Ovary (tissue), 7 donors: ENCODE measurements at regions not wholly inside any gene's neighbourhood (a gene's known extent, or its start where the extent isn't known, plus 50 kb on each side); places are given as distances from the start of the nearest gene placed in this dataset.

Experiments used
- DNase-seq, 5 donors: peaks; one replicate each; pipeline ENCODE4 v3.0.0-alpha.2; 2019 to 2020
- H3K27ac ChIP-seq, 2 donors: fragments of 200-600 bp; one replicate each; pipeline versions ENCODE4 v1.5.1 to v1.8.0; 2019 to 2022
- H3K27me3 ChIP-seq: fragments of 200-600 bp; one replicate; pipeline ENCODE4 v1.8.0; 2022
- H3K36me3 ChIP-seq: fragments of 200-600 bp; sonication (generic); one replicate; pipeline ENCODE4 v1.5.1; 2019
- H3K4me1 ChIP-seq: one replicate; pipeline ENCODE4 v1.8.1; 2013; ENCODE audit warnings: mild to moderate bottlenecking, moderate library complexity; ENCODE audit not compliant: insufficient read depth
- H3K4me3 ChIP-seq: fragments of 200-600 bp; sonication (generic); one replicate; pipeline ENCODE4 v1.5.1; 2017
- H3K9me3 ChIP-seq, 2 donors: fragments of 200-600 bp in 1 of 2; sonication (generic) in 1 of 2; one replicate each; pipeline versions ENCODE4 v1.5.1 to v1.8.1; 2013 to 2019; ENCODE audit warnings: mild to moderate bottlenecking in 1 of 2, moderate library complexity in 1 of 2
- CTCF ChIP-seq, 3 donors: fragments of 450-650 bp in 2 of 3; fragments of 200-600 bp in 1 of 3; IDR thresholded peaks; one replicate each; pipeline versions ENCODE4 v1.5.1 to v1.8.0; 2016 to 2022; ENCODE audit warnings: antibody characterized with exemption in 3 of 3, mild to moderate bottlenecking in 1 of 3
- EP300 ChIP-seq: sonication (generic); formaldehyde crosslinking; IDR thresholded peaks from one replicate; pipeline ENCODE4 v1.6.1; 2017; ENCODE audit warnings: antibody characterized with exemption
- POLR2A ChIP-seq: fragments of 450-650 bp; IDR thresholded peaks from one replicate; pipeline ENCODE4 v1.6.1; 2017; ENCODE audit warnings: antibody characterized with exemption, mild to moderate bottlenecking, moderate library complexity
- WGBS, 3 donors: extraction: QIAGEN DNeasy Blood & Tissue Kit in 1 of 3; methylation state at CpG; one replicate each; pipeline versions ENCODE4 v1.1.5 to v1.1.7; 2013 to 2017; 5-methylcytosine and 5-hydroxymethylcytosine counted together
- intact Hi-C, 4 donors: fragments of 100-400 bp; cut with DNase I; formaldehyde crosslinking; loops; one replicate each; pipeline versions ENCODE4 v1.11.0 to v1.15.1; 2022 to 2023
- donor health status: DM: no; HTN: no; CAD: no; lungs with moderate emphysema.
- donor health status: DM: no; HTN: no; CAD: no.
- donor health status: Bipolar disorder and iron deficiency.
- donor health status: DM: no; HTN: no; CAD: no.
- donor health status: DM: yes; HTN: yes; CAD: no.

- WGBS, 3 donors = 46 to 69% (median 53%) methylated on average over 1 of the region's 1 CpG
- intact Hi-C loops = no loop called here
- Histone ChIP-seq H3K4me1 (no peaks in the 10 kb centered on the region), H3K36me3 (no peaks in the 10 kb centered on the region), H3K27ac (no peak overlapping the region), H3K9me3 (no peaks in the 10 kb centered on the region), H3K27me3 (no peaks in the 10 kb centered on the region), H3K4me3 (no peak overlapping the region)
- TF ChIP-seq EP300 = no peak
- TF ChIP-seq CTCF (IDR thresholded peaks at IDR 0.05) = no peak
- TF ChIP-seq POLR2A = no peak
- no peak for DNase-seq
Observed at GRCh38 chr12:78455991-78456390, 408.6 kb upstream of the SYT1 start.

- intact Hi-C loops = no loop called here
- no peak overlapping the region for H3K27ac ChIP-seq
- no peaks in the 10 kb centered on the region for H3K4me1 ChIP-seq
- no peak for DNase-seq
- WGBS, 3 donors = 93 to 98% (median 96%) methylated on average over 1 of the region's 1 CpG
- no peak for TF ChIP-seq POLR2A
- no peak overlapping the region for H3K4me3 ChIP-seq
- no peaks in the 10 kb centered on the region for H3K36me3 ChIP-seq
- H3K27me3 ChIP-seq = no peaks in the 10 kb centered on the region
- no peaks in the 10 kb centered on the region for H3K9me3 ChIP-seq
Observed at GRCh38 chr12:78457938-78458337, 406.6 kb upstream of the SYT1 start.

GRCh38 chr12:78470354-78471195, 394.0 kb upstream of the SYT1 start:
- peaks cover 2% of the 10 kb centered on the region for H3K4me1 ChIP-seq
- no peak overlapping the region for H3K4me3 ChIP-seq
- WGBS, 3 donors = 96 to 98% (median 97%) methylated on average over 3 of the region's 3 CpGs
- H3K36me3 ChIP-seq = no peaks in the 10 kb centered on the region
- H3K27me3 ChIP-seq = no peaks in the 10 kb centered on the region
- TF ChIP-seq POLR2A (no peak), CTCF (IDR thresholded peaks at IDR 0.05) (no peak), EP300 (no peak)
- DNase-seq = peak in 1 of 5 donors; percentile 29
- no peak overlapping the region for H3K27ac ChIP-seq
- H3K9me3 ChIP-seq = no peaks in the 10 kb centered on the region
- intact Hi-C loops = no loop called here

GRCh38 chr12:78473136-78473535, 391.4 kb upstream of the SYT1 start:
- 27 to 52% (median 36%) methylated on average over 2 of the region's 2 CpGs for WGBS, 3 donors
- intact Hi-C loops = no loop called here
- Histone ChIP-seq H3K27me3 (no peaks in the 10 kb centered on the region), H3K27ac (no peak overlapping the region), H3K36me3 (no peaks in the 10 kb centered on the region), H3K4me3 (no peak overlapping the region), H3K9me3 (no peaks in the 10 kb centered on the region), H3K4me1 (peaks cover 2% of the 10 kb centered on the region)
- DNase-seq = no peak
- no peak for TF ChIP-seq CTCF (IDR thresholded peaks at IDR 0.05)
- no peak for TF ChIP-seq EP300

- Histone ChIP-seq H3K9me3 (no peaks in the 10 kb centered on the region), H3K27me3 (no peaks in the 10 kb centered on the region), H3K4me3 (no peak overlapping the region), H3K27ac (no peak overlapping the region), H3K4me1 (peaks cover 2% of the 10 kb centered on the region), H3K36me3 (no peaks in the 10 kb centered on the region)
- intact Hi-C loops = no loop called here
- DNase-seq = no peak
- WGBS, 3 donors = 87 to 95% (median 94%) methylated on average over 4 of the region's 4 CpGs
- no peak for TF ChIP-seq CTCF (IDR thresholded peaks at IDR 0.05)
- TF ChIP-seq POLR2A = no peak
- no peak for TF ChIP-seq EP300
Observed at GRCh38 chr12:78473561-78473960, 391.0 kb upstream of the SYT1 start.
